ENCODE measurements at regions not wholly inside any gene's neighbourhood (a gene's known extent, or its start where the extent isn't known, plus 50 kb on each side); places are given as distances from the start of the nearest gene placed in this dataset.
A peak's percentile ranks its signal among the peaks of the same experiment; 100 is the strongest.

GRCh38 chr4:102437111-102437510 lies 64.0 kb upstream of the NFKB1 start:
- H3K27ac ChIP-seq: no peak overlapping the region
- no peaks in the 10 kb centered on the region for H3K9me3 ChIP-seq
- H3K27me3 ChIP-seq: no peaks in the 10 kb centered on the region
- H3K4me1 ChIP-seq: peaks cover 0 to 17% of the 10 kb centered on the region in 2 donors
- H3K36me3 ChIP-seq: no peaks in the 10 kb centered on the region
- H3K4me3 ChIP-seq: no peak overlapping the region
- TF ChIP-seq CTCF (IDR thresholded peaks at IDR 0.05): no peak
- DNase-seq (ENCODE audit: low spot score): no peak

- no peak for TF ChIP-seq CTCF (IDR thresholded peaks at IDR 0.05)
- Histone ChIP-seq H3K9me3 (no peaks in the 10 kb centered on the region), H3K36me3 (no peaks in the 10 kb centered on the region), H3K4me3 (no peak overlapping the region), H3K4me1 (peaks cover 0 to 17% of the 10 kb centered on the region in 2 donors), H3K27me3 (no peaks in the 10 kb centered on the region), H3K27ac (peak overlapping the region in 1 of 2 donors; percentile 51)
- no peak for DNase-seq (ENCODE audit: low spot score)
Observed at GRCh38 chr4:102438396-102439235, 62.5 kb upstream of the NFKB1 start.

GRCh38 chr4:102439236-102439614 lies 61.9 kb upstream of the NFKB1 start:
- H3K36me3 ChIP-seq: no peaks in the 10 kb centered on the region
- peaks cover 0 to 17% of the 10 kb centered on the region in 2 donors for H3K4me1 ChIP-seq
- no peaks in the 10 kb centered on the region for H3K27me3 ChIP-seq
- no peaks in the 10 kb centered on the region for H3K9me3 ChIP-seq
- TF ChIP-seq CTCF (IDR thresholded peaks at IDR 0.05): no peak
- no peak overlapping the region for H3K4me3 ChIP-seq
- DNase-seq (ENCODE audit: low spot score): no peak
- peak overlapping the region; percentile 12 to 51 for H3K27ac ChIP-seq

- Histone ChIP-seq H3K9me3 (no peaks in the 10 kb centered on the region), H3K27me3 (no peaks in the 10 kb centered on the region), H3K4me3 (no peak overlapping the region), H3K27ac (peak overlapping the region in 1 of 2 donors; percentile 12), H3K36me3 (no peaks in the 10 kb centered on the region), H3K4me1 (peaks cover 0 to 17% of the 10 kb centered on the region in 2 donors)
- no peak for TF ChIP-seq CTCF (IDR thresholded peaks at IDR 0.05)
- no peak for DNase-seq (ENCODE audit: low spot score)
Observed at GRCh38 chr4:102439812-102440211, 61.3 kb upstream of the NFKB1 start.

- Histone ChIP-seq H3K27me3 (no peaks in the 10 kb centered on the region), H3K4me3 (no peak overlapping the region), H3K9me3 (no peaks in the 10 kb centered on the region), H3K27ac (no peak overlapping the region), H3K36me3 (no peaks in the 10 kb centered on the region), H3K4me1 (peaks cover 0 to 17% of the 10 kb centered on the region in 2 donors)
- no peak for TF ChIP-seq CTCF (IDR thresholded peaks at IDR 0.05)
- no peak for DNase-seq (ENCODE audit: low spot score)
Observed at GRCh38 chr4:102440498-102440897, 60.7 kb upstream of the NFKB1 start.

All from right atrium auricular region (tissue), 2 donors.